ENCODE measurements at regions not wholly inside any gene's neighbourhood (a gene's known extent, or its start where the extent isn't known, plus 50 kb on each side); places are given as distances from the start of the nearest gene placed in this dataset.

DNA sequence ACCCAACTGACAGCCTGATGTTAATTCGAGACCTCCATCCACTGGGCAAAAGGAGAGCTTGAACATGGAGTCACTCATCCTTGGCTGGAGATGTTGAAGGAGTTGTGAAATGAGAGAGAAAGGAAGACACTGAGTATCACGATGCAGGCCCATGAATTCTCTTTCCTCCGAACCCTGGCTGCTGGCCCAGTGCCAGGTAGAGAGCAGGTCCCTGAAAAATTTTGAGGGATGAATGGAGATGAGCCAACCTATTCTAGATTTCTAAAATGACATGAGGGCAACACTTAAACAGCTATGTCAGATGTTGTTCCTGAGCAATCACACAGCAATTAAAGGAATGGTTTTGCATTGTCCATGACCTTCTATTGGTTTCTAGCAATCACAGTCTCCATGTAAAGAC, 355.1 kb upstream of the ZMIZ1 start:
- TF ChIP-seq, protein P1, sequence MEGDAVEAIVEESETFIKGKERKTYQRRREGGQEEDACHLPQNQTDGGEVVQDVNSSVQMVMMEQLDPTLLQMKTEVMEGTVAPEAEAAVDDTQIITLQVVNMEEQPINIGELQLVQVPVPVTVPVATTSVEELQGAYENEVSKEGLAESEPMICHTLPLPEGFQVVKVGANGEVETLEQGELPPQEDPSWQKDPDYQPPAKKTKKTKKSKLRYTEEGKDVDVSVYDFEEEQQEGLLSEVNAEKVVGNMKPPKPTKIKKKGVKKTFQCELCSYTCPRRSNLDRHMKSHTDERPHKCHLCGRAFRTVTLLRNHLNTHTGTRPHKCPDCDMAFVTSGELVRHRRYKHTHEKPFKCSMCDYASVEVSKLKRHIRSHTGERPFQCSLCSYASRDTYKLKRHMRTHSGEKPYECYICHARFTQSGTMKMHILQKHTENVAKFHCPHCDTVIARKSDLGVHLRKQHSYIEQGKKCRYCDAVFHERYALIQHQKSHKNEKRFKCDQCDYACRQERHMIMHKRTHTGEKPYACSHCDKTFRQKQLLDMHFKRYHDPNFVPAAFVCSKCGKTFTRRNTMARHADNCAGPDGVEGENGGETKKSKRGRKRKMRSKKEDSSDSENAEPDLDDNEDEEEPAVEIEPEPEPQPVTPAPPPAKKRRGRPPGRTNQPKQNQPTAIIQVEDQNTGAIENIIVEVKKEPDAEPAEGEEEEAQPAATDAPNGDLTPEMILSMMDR (IDR thresholded peaks at IDR 0.05): no peak
- no peak for TF ChIP-seq EZH2 (IDR thresholded peaks at IDR 0.05; ENCODE audit: borderline replicate concordance, insufficient read depth, low read depth, low read length, poor library complexity, severe bottlenecking)
